GM19463 (cell line): ENCODE measurements at regions not wholly inside any gene's neighbourhood (a gene's known extent, or its start where the extent isn't known, plus 50 kb on each side); places are given as distances from the start of the nearest gene placed in this dataset.

Experiments
- ATAC-seq: cut with Tn5 transposase; IDR thresholded peaks from one replicate; pipeline ENCODE4 v1.9.1; 2021; ENCODE audit warnings: mild to moderate bottlenecking, moderate library complexity; ENCODE audit not compliant: unreplicated experiment

- no peak for ATAC-seq
Observed at GRCh38 chr15:70449311-70450141, 313.8 kb downstream of the UACA start.

- ATAC-seq, result no peak
Observed at GRCh38 chr15:70447928-70448698, 315.2 kb downstream of the UACA start.

- no peak for ATAC-seq
Observed at GRCh38 chr15:70447521-70447920, 315.8 kb downstream of the UACA start.

- ATAC-seq, result no peak
Observed at GRCh38 chr15:70447081-70447480, 316.3 kb downstream of the UACA start.

DNA sequence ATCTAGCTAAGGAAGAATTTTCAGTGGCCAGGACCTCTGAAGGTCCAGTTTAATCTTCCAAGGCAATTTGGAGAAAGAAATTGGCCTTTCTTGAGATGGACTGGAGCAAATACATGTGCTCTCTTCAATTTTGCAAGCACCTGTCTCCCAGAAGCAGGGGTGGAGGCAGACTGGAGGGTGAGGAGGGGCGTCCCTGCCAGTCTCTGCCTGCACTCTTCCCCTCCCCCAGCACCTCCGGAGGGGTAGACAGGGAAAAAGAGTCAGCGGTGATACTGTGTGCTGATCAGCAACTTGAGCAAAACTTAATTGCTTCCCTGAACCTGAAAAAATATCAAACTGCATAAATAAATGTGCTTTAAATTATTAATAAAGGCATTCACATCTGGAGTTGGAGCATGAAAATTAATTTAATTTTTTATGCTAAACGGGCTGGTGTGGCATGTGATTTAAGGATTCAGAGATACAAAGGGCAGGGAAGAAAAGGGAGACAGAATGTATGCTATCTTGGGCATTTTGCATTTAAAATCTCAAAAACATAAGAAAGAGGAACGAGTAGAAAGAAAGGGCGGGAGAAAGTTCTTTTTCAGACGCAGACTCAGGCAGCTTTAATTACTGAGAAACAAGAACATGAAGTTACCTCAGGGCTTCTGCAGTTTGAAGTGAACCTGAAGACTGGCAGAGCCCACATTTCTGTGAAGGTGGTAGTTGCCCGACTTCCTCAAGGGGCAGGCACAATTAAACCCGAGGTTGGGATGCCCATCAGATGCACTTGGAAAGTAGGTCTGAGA lies 319.7 kb downstream of the UACA start:
- no peak for ATAC-seq

- ATAC-seq, result no peak
Observed at GRCh38 chr15:70442616-70443321, 320.6 kb downstream of the UACA start.

DNA sequence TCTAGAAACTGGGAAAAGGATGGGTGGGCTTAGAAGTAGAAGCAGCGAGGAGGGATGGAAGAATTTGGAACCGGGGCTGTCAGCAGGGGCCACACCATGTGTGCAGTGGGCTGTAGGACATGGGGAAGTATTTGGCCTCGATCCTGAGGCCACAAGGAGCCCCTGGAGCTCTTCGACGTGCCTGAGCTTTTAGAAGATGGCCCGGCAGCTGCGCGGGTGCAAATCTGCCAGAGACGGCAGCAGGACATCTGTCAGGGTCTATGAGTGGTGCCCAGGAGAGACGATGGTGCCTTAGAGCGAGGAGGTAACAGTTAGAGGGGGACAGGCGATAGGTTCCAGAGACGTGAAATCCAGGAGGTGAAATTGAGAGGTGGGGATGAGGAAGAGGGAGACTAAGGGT lies 321.1 kb downstream of the UACA start:
- ATAC-seq, result no peak

- no peak for ATAC-seq
Observed at GRCh38 chr15:70440416-70441138, 322.8 kb downstream of the UACA start.

DNA sequence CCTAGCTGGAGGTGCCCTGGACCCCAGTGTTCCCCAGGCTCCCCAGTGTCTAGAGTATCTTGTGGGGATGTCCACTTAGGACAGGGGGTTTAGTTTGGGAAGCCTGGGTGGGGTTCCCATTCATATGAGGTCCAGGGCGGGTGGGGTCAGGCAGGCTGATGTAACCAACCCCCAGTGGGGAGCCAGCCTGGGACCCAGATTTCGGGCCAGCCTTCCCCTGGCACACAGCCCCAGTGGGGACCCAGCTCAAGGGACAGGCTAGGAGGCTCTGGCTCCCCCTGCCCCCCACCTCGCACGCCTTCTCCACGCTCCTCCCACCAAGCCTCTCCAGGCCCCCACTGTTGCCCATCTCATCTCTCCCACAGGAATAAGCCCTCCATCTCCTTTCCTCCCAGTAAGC lies 323.5 kb downstream of the UACA start:
- no peak for ATAC-seq

DNA sequence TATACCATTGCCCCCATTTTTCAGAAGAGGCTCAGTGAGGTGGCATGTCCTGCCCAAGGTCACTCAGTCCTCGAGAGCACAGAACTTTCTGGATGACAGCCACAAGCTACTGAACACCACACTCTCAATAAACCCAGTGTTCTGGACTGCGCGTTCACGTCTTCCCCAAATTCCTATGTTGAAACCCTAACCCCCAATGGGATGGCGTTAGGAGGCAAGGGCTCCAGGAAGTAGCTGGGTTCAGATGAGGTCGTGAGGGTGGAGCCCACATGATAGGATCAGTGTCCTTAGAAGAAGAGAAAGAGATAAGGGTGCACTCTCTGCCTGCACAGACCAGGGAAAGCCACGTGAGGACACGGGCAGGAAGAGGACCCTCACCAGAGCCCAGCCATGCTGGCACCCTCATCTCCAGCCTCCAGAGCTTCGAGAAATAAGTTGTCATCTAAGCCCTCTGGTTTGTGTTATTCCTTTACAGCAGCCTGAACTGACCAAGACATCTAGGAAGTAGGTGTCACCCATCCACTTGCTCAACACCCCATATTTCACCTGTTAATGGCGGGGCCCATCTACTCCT lies 324.0 kb downstream of the UACA start:
- ATAC-seq, result no peak

DNA sequence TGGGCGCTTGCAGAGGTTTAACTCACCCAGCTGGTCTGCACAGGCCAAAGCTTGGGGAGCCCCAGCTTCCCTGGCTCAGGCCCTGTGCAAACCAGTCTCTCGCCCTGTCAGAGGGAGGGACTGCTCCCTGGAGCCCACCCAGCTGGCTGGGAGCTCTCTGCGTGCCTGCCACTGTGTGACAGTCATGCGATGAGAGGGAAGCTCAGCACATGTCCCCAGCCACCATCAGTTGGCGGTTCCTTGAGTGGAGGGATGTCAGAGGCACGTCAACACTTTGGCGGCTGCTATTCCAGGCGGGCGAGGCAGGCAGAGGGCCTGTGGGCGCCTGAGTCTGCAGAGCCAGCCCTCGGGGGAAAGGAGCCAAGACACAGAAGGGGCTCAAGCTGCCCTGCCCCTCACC lies 324.6 kb downstream of the UACA start:
- ATAC-seq, result no peak

DNA sequence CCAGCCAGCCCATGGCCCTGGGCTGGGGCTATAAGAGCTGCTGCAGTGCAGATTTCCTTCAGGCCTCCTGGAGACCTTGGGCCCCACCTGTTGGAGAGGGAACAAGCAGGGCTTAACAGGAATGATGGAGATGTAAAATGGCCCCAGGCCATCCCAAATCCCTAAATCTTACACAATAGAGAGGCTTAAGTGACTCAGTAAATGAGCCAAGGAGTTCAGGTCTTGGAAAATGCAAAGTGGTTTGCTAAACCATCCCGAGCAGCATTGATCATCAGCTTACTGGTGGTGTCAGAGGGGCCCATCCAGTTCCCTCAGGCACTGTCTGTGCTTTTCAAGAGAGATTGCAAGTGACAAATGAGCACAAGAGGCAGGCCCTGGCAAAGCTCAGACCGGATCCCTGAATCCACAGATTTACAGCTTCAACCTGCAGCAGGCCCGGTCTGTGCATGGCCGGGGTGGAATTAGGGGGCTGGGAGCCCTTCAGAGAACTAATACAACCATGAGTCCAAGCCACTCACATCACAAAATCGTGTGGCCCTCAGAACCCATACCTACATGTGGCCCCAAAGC lies 325.4 kb downstream of the UACA start:
- ATAC-seq, result no peak

DNA sequence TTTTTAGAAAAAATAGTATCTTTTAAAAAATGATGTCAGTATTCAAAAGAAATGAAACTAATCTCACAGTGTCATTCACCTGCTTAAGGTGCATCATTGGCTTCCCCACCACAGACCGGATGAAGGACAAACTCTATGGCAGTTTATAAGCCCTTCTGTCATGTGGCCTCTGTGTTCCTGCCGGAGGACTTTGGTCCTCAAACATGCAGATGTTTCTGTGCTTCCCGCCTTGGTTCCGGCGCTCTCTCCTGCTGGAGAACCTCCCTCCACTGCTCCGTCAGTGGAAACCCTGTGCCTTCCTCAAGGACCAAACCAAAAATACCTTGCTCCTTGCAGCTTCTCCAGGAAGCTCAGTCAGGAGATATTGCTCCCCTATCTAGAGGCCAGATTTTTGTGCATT lies 326.3 kb downstream of the UACA start:
- no peak for ATAC-seq

DNA sequence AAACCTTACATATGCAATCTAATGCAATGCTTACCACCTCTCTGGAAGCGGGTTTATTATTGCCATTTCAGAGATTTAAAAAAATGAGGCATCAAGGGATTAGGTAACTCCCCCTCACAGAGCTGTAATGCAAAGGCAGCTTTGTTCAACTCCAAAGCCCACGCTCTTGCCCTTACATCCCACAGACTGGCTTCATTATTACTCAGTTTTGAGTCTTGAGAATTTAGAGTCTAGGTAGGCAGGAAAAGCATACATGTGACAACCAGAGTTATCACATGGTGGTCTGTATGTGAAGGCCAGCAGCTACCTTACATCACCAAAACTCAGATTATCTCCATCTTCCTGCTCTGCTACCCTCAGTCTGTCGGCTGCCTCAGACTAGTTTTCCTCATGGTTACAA lies 326.9 kb downstream of the UACA start:
- peak; percentile 60 for ATAC-seq

- ATAC-seq, result peak; percentile 31
Observed at GRCh38 chr15:70435872-70436271, 327.5 kb downstream of the UACA start.

- ATAC-seq, result peak; percentile 53
Observed at GRCh38 chr15:70435369-70435768, 328.0 kb downstream of the UACA start.

- ATAC-seq, result no peak
Observed at GRCh38 chr15:70433586-70434324, 329.6 kb downstream of the UACA start.

DNA sequence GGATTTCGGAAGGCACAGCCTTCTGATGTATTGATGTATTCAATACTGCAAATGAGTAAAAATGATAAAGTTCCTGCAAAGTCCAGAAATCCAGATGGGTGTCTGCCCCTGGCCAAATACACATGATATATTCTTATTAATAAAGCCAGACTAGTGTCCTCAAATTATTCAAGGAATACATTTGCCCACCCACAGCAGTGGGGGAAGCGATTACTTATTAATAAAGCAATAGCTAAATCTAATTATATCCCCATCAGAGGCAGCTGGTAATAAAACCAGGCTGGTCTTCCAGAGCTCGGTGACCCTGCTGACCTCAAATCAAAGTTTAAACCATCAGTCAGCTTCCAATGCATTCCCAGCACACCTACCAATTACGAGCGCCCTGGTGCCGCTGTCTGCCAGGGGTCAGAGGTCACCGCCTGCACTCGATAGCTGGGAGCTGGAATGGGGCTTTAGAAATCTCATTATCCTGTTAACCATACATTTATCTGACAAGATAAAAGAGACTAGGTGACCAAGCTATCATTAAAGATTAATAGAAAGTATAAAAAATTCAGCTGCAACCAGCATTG lies 330.3 kb downstream of the UACA start:
- no peak for ATAC-seq
